ENCODE measurements at regions not wholly inside any gene's neighbourhood (a gene's known extent, or its start where the extent isn't known, plus 50 kb on each side); places are given as distances from the start of the nearest gene placed in this dataset.
"Not testable (repeated sequence)": the region's sequence is repeated elsewhere in the genome, so short reads cannot be mapped to it uniquely, and the experiment has no call there.

DNA sequence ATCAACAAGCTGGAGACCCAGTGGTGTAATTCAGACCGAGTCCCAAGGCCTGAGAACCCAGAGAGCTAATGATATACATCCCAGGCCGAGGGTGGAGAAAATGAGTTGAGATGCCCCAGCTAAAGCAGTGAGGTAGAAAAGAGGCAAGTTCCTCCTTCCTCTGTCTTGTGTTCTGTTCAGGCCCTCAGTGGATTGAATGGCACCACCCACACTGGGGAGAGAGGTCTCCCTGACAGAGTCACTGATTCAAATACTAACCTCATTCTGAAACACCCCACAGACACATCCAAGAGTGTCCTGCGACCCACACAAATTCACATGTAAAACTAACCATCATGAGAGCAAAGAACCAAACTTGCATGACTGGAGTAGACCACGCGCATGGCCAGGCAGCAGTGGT is 215.3 kb downstream of the ANAPC1 start:
- ATAC-seq: no peak
- no peak for TF ChIP-seq ZNF70 (CRISPR knock-in tag; IDR thresholded peaks at IDR 0.05)
- no peak for TF ChIP-seq ESRRG (CRISPR knock-in tag; IDR thresholded peaks at IDR 0.05)
- no peak for TF ChIP-seq TOX (CRISPR knock-in tag; IDR thresholded peaks at IDR 0.05; ENCODE audit: borderline replicate concordance)
- TF ChIP-seq ZC3H10 (CRISPR knock-in tag; IDR thresholded peaks at IDR 0.05): no peak
- no peak for TF ChIP-seq PPARA (CRISPR knock-in tag; IDR thresholded peaks at IDR 0.05; ENCODE audit: borderline replicate concordance)

DNA sequence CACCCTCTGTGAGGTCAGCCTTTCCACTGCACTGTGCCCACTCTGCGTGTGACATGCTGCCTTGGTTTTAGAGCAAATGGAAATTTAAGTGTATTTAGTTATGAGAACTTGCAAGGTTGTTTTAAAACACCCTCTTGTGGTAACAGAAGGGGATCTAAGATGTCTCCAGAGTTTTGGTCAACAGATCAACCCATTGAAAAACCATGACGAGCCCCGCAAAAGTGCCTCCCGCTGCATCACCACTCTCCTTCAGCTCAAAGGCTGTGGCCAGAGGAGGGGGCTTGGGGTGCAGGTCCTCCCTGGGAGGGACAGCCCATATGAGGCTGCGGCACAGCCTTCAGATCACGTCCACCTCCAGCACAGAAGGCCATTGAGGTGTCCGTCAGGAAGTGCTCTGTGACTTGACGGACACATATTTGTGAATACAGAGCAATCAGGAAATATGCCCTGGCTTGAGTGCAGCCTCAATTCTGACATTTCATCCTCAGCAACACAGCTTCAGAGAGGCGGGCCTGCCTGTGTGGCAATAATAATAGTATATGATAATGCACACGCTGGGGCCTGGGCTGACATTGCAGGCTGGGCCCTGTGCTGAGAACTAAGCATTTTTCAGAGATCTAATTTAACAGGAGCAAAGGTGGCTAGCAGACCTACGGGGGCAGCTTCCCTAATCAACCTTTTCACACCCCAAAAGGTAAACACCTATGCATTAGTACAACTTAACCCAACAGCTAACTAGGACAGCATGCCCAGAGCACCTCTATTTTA is 213.9 kb downstream of the ANAPC1 start:
- TF ChIP-seq ZNF8 (CRISPR knock-in tag; IDR thresholded peaks at IDR 0.05) (no peak), CSRNP3 (CRISPR knock-in tag; IDR thresholded peaks at IDR 0.05) (no peak)
- ATAC-seq: no peak

DNA sequence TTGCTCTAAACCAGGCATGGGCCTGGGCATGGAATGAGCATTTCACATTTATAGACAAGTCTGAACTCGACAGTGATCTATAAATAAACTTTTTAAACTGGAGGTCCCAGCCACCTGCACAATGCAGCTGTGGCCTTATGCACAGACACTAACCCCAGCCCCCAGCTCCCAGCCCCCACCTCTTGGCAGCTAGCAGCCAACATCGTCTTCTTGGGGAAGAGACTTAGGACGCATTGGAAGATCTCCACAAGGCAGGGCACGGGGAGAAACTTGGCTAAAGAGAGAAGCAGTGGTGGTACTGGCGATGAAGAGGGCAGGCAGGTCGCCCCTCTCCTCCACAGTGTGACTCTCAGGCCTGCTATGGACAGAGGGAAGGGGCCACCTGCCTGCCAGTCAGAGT is 213.2 kb downstream of the ANAPC1 start:
- TF ChIP-seq OSR1 (CRISPR knock-in tag; IDR thresholded peaks at IDR 0.05) (no peak), PPARA (CRISPR knock-in tag; IDR thresholded peaks at IDR 0.05; ENCODE audit: borderline replicate concordance) (no peak), SNAI2 (CRISPR knock-in tag; IDR thresholded peaks at IDR 0.05) (no peak), CREB5 (CRISPR knock-in tag; IDR thresholded peaks at IDR 0.05; ENCODE audit: low read depth) (no peak), ZC3H10 (CRISPR knock-in tag; IDR thresholded peaks at IDR 0.05) (no peak), RARB (CRISPR knock-in tag; IDR thresholded peaks at IDR 0.05) (no peak), BACH2 (CRISPR knock-in tag; IDR thresholded peaks at IDR 0.05; ENCODE audit: borderline replicate concordance) (no peak), ARNTL (CRISPR knock-in tag; IDR thresholded peaks at IDR 0.05; ENCODE audit: borderline replicate concordance, low read depth) (no peak)
- TF ChIP-seq, protein P1, sequence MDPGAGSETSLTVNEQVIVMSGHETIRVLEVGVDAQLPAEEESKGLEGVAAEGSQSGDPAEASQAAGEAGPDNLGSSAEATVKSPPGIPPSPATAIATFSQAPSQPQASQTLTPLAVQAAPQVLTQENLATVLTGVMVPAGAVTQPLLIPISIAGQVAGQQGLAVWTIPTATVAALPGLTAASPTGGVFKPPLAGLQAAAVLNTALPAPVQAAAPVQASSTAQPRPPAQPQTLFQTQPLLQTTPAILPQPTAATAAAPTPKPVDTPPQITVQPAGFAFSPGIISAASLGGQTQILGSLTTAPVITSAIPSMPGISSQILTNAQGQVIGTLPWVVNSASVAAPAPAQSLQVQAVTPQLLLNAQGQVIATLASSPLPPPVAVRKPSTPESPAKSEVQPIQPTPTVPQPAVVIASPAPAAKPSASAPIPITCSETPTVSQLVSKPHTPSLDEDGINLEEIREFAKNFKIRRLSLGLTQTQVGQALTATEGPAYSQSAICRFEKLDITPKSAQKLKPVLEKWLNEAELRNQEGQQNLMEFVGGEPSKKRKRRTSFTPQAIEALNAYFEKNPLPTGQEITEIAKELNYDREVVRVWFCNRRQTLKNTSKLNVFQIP (CRISPR knock-in tag; IDR thresholded peaks at IDR 0.05; ENCODE audit: borderline replicate concordance, low read depth): no peak
- ATAC-seq: no peak

DNA sequence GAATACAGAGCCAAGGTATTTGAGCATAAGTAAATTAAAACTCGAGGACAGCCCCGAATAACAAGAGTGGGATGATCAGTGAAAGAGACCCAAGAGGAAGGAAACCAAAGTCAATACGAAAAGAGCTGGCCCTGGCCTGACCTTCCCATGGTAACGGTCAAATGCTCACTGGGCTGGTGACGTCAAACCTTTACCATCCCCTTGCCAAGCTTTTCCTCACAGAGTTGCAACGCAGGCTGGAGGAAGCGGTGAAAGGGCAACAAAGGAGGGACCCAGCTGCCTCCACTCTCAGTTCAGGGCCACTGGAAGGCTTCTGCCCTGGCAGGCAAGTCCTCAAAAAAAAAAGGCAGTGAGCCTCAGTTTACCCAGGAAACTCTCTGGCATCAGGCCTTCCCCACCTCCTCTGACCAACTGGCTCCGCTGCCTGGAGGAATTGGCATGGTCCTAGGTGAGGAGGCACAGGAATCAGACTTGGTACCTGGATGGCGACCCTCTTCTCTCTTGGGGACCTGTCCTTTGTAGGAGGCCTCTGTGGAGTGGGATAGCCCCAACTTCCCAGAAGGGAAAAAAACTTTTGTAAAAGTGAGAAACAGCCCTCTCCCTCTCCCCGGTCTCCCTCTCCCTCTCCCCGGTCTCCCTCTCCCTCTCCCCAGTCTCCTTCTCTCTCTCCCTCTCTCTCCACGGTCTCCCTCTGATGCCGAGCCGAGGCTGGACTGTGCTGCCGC is 212.4 kb downstream of the ANAPC1 start:
- no peak for TF ChIP-seq TSHZ2 (CRISPR knock-in tag; IDR thresholded peaks at IDR 0.05)
- no peak for TF ChIP-seq OSR1 (CRISPR knock-in tag; IDR thresholded peaks at IDR 0.05)
- TF ChIP-seq RARB (CRISPR knock-in tag; IDR thresholded peaks at IDR 0.05): no peak
- TF ChIP-seq ZFP30 (CRISPR knock-in tag; IDR thresholded peaks at IDR 0.05): no peak
- no peak for TF ChIP-seq CSDC2 (CRISPR knock-in tag; IDR thresholded peaks at IDR 0.05)
- no peak for TF ChIP-seq ZNF565 (CRISPR knock-in tag; conservative IDR thresholded peaks at IDR 0.05; ENCODE audit: low read depth)
- TF ChIP-seq CSRNP3 (CRISPR knock-in tag; IDR thresholded peaks at IDR 0.05): no peak
- no peak for TF ChIP-seq TOX (CRISPR knock-in tag; IDR thresholded peaks at IDR 0.05; ENCODE audit: borderline replicate concordance)
- TF ChIP-seq BACH2 (CRISPR knock-in tag; IDR thresholded peaks at IDR 0.05; ENCODE audit: borderline replicate concordance): no peak
- no peak for TF ChIP-seq ZNF8 (CRISPR knock-in tag; IDR thresholded peaks at IDR 0.05)
- no peak for TF ChIP-seq ZFP3 (CRISPR knock-in tag; IDR thresholded peaks at IDR 0.05)
- TF ChIP-seq SNAI2 (CRISPR knock-in tag; IDR thresholded peaks at IDR 0.05): no peak
- TF ChIP-seq ARNTL (CRISPR knock-in tag; IDR thresholded peaks at IDR 0.05; ENCODE audit: borderline replicate concordance, low read depth): no peak
- no peak for TF ChIP-seq ZNF70 (CRISPR knock-in tag; IDR thresholded peaks at IDR 0.05)
- TF ChIP-seq PPARA (CRISPR knock-in tag; IDR thresholded peaks at IDR 0.05; ENCODE audit: borderline replicate concordance): no peak
- no peak for TF ChIP-seq CREB5 (CRISPR knock-in tag; IDR thresholded peaks at IDR 0.05; ENCODE audit: low read depth)
- ATAC-seq: no peak

GRCh38 chr2:111672641-111673040 is 211.4 kb downstream of the ANAPC1 start:
- ATAC-seq: not testable (repeated sequence)

Data from SK-N-SH treated with all-trans-retinoic acid at 6 μM for 48 hours (cell line).